ENCODE measurements at regions not wholly inside any gene's neighbourhood (a gene's known extent, or its start where the extent isn't known, plus 50 kb on each side); places are given as distances from the start of the nearest gene placed in this dataset.
"Not testable (repeated sequence)": the region's sequence is repeated elsewhere in the genome, so short reads cannot be mapped to it uniquely, and the experiment has no call there.

DNA sequence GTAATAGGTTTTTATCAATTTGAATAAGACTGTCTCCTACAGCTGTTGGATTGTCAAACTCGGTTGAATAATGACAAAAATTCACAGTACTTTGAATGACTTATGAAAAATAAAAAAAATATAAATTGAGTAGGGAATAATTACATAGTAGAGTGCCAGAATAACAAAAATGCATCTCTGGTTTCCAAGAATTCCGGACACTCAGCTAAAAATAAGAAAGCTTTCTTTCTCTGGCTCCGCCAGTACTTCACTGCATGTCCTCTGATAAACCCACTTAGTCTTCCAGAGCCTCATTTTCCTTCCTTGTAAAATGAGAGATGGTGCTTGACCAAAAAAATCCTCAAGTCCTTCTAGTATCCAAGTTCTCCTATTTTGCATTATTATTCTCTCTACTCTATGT is 374.6 kb upstream of the LUZP2 start:
- no peak for DNase-seq

GRCh38 chr11:24124876-24125275 is 372.0 kb upstream of the LUZP2 start:
- no peak for DNase-seq

- DNase-seq = no peak
These were observed 365.2 kb upstream of the LUZP2 start for GRCh38 chr11:24131698-24132097.

GRCh38 chr11:24132471-24132870 is 364.4 kb upstream of the LUZP2 start:
- no peak for DNase-seq

- DNase-seq = no peak
These were observed 361.8 kb upstream of the LUZP2 start for GRCh38 chr11:24134879-24135589.

DNA sequence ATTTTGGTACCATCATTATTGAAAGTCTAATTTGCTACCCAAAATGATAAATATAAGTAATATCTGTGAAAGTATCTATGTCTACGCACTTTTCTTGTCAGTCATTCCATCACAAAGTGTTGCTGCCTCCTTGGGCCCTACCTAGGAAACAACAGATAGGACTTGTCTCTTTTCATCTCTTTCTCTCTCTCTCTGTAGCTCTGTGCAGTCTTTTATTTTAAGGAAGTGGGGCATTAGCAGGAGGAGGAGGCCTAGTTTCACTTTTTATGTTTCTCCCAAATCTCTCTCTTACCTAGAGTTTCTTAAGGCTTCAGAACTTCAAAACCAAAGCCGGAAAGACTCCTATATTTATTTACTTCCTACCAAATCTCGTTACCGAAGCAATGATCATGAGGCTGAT is 354.8 kb upstream of the LUZP2 start:
- DNase-seq = no peak

- no peak for DNase-seq
These were observed 351.4 kb upstream of the LUZP2 start for GRCh38 chr11:24145411-24145810.

- DNase-seq = no peak
These were observed 343.5 kb upstream of the LUZP2 start for GRCh38 chr11:24153337-24153736.

DNA sequence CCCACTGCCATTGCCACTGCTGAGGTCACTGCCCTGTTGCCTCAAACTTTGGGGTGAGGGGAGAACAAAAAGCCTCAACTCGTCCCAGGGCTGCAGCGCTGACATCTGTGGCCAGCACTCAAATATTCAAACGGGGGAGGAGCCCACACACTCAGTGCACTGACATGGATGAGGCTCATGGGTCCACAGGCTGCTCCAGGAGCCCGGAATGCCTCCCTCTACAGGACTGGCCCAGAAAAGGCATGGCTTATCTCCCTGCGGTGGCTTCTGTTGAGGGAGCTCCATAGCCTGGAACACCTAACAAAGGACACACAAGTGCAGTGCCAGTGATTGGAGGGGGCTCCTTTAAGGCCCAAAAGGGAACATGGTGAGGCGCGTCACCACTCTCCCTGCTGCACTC is 341.1 kb upstream of the LUZP2 start:
- no peak for DNase-seq

DNA sequence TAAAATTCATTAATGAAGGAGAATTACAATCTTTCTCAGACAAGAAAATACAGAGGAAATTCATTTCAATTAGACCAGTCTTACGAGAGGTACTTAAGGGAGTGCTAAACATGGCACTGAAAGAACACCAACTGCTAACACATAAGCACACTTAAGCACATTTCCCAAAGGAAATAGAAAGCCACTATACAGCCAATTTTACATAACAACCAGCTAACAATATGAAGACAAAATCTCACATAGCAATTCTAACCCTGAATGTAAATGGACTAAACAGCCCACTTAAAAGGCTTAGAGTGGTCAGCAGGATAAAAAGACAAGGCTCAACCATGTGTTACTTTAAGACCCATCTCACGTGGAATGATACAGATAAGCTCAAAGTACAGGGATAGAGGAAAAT is 339.5 kb upstream of the LUZP2 start:
- no peak for DNase-seq

GRCh38 chr11:24161587-24161986 is 335.3 kb upstream of the LUZP2 start:
- DNase-seq = no peak

- no peak for DNase-seq
These were observed 333.7 kb upstream of the LUZP2 start for GRCh38 chr11:24163146-24163545.

GRCh38 chr11:24163841-24164240 is 333.0 kb upstream of the LUZP2 start:
- no peak for DNase-seq

DNA sequence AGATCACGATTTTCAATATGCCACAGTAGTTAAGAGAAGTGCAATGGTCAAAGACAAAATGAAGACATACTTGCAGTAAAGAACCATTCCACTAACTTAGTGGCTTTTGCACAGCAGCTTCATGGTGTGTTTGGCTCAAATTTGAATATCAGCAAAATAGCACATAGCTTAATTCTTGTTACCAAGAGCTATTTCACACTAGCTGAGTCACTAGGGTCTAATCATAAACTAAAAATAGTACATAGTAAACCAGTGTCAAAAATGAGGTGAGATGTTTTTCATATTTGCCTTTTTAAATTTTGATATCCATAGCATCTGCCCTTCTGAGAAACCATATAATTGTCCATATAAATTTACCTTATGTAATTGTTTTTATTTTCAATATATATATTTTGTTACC is 325.0 kb upstream of the LUZP2 start:
- DNase-seq = no peak

GRCh38 chr11:24181395-24182047 is 315.3 kb upstream of the LUZP2 start:
- DNase-seq = no peak

DNA sequence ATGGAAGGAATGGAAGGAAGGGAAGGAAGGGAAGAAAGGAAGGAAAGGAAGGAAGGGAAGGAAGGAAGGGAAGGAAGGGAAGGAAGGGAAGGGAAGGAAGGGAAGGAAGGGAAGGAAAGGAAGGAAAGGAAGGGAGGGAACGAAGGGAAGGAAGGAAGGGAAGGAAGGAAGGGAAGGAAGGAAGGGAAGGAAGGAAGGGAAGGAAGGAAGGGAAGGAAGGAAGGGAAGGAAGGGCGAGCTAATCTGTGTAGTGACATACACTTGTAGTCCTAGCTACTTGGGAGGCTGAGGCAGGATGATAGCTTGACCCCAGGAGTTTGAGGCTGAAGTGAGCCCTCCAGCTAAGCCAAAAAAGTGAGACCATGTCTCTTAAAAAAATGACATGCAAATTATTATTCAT is 311.3 kb upstream of the LUZP2 start:
- not testable (repeated sequence) for DNase-seq

- no peak for DNase-seq
These were observed 300.1 kb upstream of the LUZP2 start for GRCh38 chr11:24196733-24197132.

- no peak for DNase-seq
These were observed 298.4 kb upstream of the LUZP2 start for GRCh38 chr11:24198481-24198880.

- no peak for DNase-seq
These were observed 297.4 kb upstream of the LUZP2 start for GRCh38 chr11:24199461-24199860.

DNA sequence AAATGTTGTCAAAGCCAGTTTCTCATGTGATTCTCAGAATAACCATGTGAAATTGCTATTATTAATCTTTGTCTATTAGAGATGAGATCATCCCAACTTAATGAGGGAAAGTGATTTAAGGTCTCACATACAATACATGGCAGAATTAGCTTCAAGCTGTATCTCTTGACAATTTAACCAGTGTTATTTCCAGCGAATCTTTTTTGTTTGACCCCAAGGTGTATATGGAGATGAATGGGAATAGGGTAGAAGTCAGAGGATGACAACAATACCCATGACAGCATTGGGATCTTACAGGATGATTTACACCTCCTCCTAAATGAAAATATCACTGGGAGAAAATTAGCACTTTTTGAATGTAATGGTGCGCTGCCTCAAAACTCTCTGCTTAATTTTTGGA is 290.8 kb upstream of the LUZP2 start:
- DNase-seq = no peak

DNA sequence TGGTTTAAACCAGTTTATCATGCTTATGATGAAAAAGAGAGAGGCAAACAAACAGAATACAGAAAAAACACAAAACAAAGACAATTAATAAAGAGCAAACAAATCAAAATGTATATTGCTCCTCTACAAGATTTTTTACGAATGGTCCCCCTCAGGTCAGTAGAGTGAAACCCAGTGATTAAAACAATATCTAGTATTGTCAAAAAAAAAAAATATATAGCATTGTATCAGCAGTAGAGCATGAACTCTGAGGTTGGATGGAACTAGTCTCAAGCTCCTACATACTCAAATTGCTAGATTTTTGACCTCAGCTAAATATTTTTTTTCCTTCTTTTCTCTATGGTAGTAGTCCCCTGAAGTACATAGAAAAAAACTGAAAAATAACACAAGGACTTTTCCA is 290.3 kb upstream of the LUZP2 start:
- DNase-seq = no peak

- DNase-seq = no peak
These were observed 280.4 kb upstream of the LUZP2 start for GRCh38 chr11:24216488-24216887.

DNA sequence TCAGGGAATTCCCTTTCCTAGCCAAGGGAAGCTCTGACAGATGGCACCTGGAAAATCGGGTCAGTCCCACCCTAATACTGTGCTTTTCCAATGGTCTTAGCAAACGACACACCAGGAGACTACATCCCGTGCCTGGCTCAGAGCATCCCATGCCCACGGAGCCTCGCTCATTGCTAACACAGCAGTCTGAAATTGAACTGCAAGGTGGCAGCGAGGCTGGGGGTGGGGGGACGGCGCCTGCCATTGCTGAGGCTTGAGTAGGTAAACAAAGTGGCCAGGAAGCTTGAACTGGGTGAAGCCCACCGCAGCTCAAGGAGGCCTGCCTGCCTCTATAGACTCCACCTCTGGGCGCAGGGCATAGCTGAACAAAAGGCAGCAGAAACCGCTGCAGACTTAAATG is 279.5 kb upstream of the LUZP2 start:
- not testable (repeated sequence) for DNase-seq

DNA sequence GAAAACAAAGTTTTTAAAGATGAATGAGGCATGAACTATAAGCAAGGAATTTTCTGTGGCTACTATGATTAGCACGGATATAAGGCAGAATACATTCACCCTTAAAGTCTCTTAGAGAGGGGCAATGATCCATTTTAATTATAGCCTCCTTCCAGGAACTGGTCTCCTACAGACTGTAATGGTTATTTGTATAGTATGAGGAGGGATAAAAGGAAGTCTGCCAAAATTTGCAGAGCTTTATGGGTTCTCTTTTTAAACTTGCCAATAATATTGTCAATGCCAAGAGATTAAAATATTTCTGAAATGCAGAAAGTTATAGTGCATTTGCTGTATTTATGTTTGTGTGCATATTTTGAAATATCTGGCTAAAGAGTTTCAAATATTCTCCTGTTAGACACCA is 271.4 kb upstream of the LUZP2 start:
- no peak for DNase-seq

GRCh38 chr11:24226606-24227005 is 270.2 kb upstream of the LUZP2 start:
- DNase-seq = no peak

Data from activated CD4-positive, alpha-beta T cell treated with anti-CD3 and anti-CD28 coated beads, Interleukin-2, amount 50 U/mL, for 48 hours (primary cell).